A549 (cell line): ENCODE measurements at regions not wholly inside any gene's neighbourhood (a gene's known extent, or its start where the extent isn't known, plus 50 kb on each side); places are given as distances from the start of the nearest gene placed in this dataset.

Source experiments
- ATAC-seq, 2 experiments: fragments of 200-7000 bp in 1 of 2; fragments of >200 bp in 1 of 2; cut with Nextera tagmentation in 1 of 2; cut with Tn5 transposase in 1 of 2; 3 replicates each; pipeline versions ENCODE4 v1.8.0 to v1.9.1; 2018 to 2020; ENCODE audit warnings: mild to moderate bottlenecking in 1 of 2, moderate library complexity in 1 of 2
- CTCF ChIA-PET: fragments of 300-600 bp; sonication (Branson Sonifier 250); formaldehyde crosslinking; extraction: SDS; loops from one replicate; lab custom pipeline; 2021; ENCODE audit warnings: antibody characterized with exemption, inconsistent platforms; lab: Yijun Ruan, JAX
- POLR2A ChIA-PET: fragments of 350-600 bp; formaldehyde crosslinking; extraction: SDS; loops from one replicate; lab custom pipeline; 2021; ENCODE audit warnings: antibody characterized with exemption, inconsistent platforms; lab: Yijun Ruan, JAX
- DNase-seq, 2 experiments: peaks; one replicate each; pipeline versions ENCODE4 v3.0.0 to v3.0.0-alpha.2; 2011 to 2016; ENCODE audit warnings: low read depth in 1 of 2, low spot score in 1 of 2
- FAIRE-seq: peaks from 2 replicates; lab custom pipeline; 2011; peaks lifted over from hg19 to GRCh38; lab: Jason Lieb, UNC
- H3K27ac ChIP-seq, 2 experiments: fragments of >200 bp; sonication (Bioruptor Twin); formaldehyde crosslinking; 3 replicates each; pipeline ENCODE4 v1.5.1; 2016 to 2017
- H3K4me1 ChIP-seq: fragments of >200 bp; sonication (Bioruptor Twin); formaldehyde crosslinking; 3 replicates; pipeline ENCODE4 v1.6.1; 2016
- H3K4me2 ChIP-seq: fragments of >200 bp; sonication (Bioruptor Twin); formaldehyde crosslinking; 3 replicates; pipeline ENCODE4 v1.6.1; 2016
- H3K4me3 ChIP-seq: fragments of >200 bp; sonication (Bioruptor Twin); formaldehyde crosslinking; 3 replicates; pipeline ENCODE4 v1.5.1; 2016
- H3K9me3 ChIP-seq: fragments of >200 bp; sonication (Bioruptor Twin); formaldehyde crosslinking; 3 replicates; pipeline ENCODE4 v1.6.1; 2016
- CEBPB ChIP-seq, 2 experiments: fragments of >200 bp in 1 of 2; sonication (Bioruptor Twin) in 1 of 2; formaldehyde crosslinking in 1 of 2; IDR thresholded peaks; 2 replicates each; pipeline ENCODE4 v1.6.1; 2012 to 2016
- CHD4 ChIP-seq: fragments of 200-600 bp; sonication (generic); IDR thresholded peaks from 2 replicates; pipeline ENCODE4 v1.6.1; 2016; ENCODE audit warnings: antibody characterized with exemption, mild to moderate bottlenecking, borderline replicate concordance
- EP300 ChIP-seq, 2 experiments: fragments of >200 bp; sonication (Bioruptor Twin); formaldehyde crosslinking; IDR thresholded peaks; 2 replicates in 1 of 2; 3 replicates in 1 of 2; pipeline ENCODE4 v1.6.1; 2016 to 2017
- ESRRA ChIP-seq: fragments of 150-350 bp; IDR thresholded peaks from 2 replicates; pipeline ENCODE4 v1.6.1; 2014; ENCODE audit warnings: mild to moderate bottlenecking, low read length, borderline replicate concordance
- FOSB ChIP-seq: fragments of 250-450 bp; sonication (Bioruptor Pico); IDR thresholded peaks from 2 replicates; pipeline ENCODE4 v1.5.0; 2020; ENCODE audit warnings: mild to moderate bottlenecking, moderate library complexity
- HOXB13 ChIP-seq: fragments of 250-450 bp; sonication (Bioruptor Pico); IDR thresholded peaks from 2 replicates; pipeline ENCODE4 v1.5.0; 2020; ENCODE audit warnings: low read depth, mild to moderate bottlenecking, moderate library complexity
- JUN ChIP-seq, 2 experiments: fragments of >200 bp; sonication (Bioruptor Twin); formaldehyde crosslinking; IDR thresholded peaks; 2 replicates in 1 of 2; 3 replicates in 1 of 2; pipeline ENCODE4 v1.6.1; 2016 to 2017
- KDM5A ChIP-seq: fragments of 200-600 bp; sonication (generic); IDR thresholded peaks from 2 replicates; pipeline ENCODE4 v1.6.1; 2016; ENCODE audit warnings: antibody characterized with exemption, mild to moderate bottlenecking
- MYC ChIP-seq: IDR thresholded peaks from 2 replicates; pipeline ENCODE4 v1.6.1; 2012; ENCODE audit warnings: mild to moderate bottlenecking, inconsistent platforms, low read length, improper control_type of control experiment, borderline replicate concordance
- NPAS2 ChIP-seq: fragments of 250-450 bp; sonication (Bioruptor Pico); IDR thresholded peaks from 2 replicates; pipeline ENCODE4 v1.8.0; 2022; ENCODE audit warnings: mild to moderate bottlenecking, moderate library complexity, borderline replicate concordance
- NR3C1 ChIP-seq: fragments of >200 bp; sonication (Bioruptor Twin); formaldehyde crosslinking; IDR thresholded peaks from 3 replicates; pipeline ENCODE4 v1.6.1; 2017
- RAD21 ChIP-seq, 2 experiments: fragments of >200 bp in 1 of 2; sonication (Bioruptor Twin) in 1 of 2; formaldehyde crosslinking in 1 of 2; IDR thresholded peaks in 1 of 2; conservative IDR thresholded peaks in 1 of 2; 2 replicates in 1 of 2; 3 replicates in 1 of 2; pipeline ENCODE4 v1.6.1; 2012 to 2018; ENCODE audit warnings: inconsistent platforms in 1 of 2
- RARB ChIP-seq: fragments of 250-450 bp; sonication (Bioruptor Pico); IDR thresholded peaks from 2 replicates; pipeline ENCODE4 v1.8.0; 2021; ENCODE audit warnings: mild to moderate bottlenecking, moderate library complexity
- RFX5 ChIP-seq: fragments of 450-650 bp; IDR thresholded peaks from 2 replicates; pipeline ENCODE4 v1.7.1; 2014; ENCODE audit warnings: antibody characterized with exemption, mild to moderate bottlenecking, moderate library complexity
- ZNF302 ChIP-seq: fragments of 250-450 bp; sonication (Bioruptor Pico); IDR thresholded peaks from 2 replicates; pipeline ENCODE4 v1.9.0; 2021; ENCODE audit warnings: inconsistent platforms, mild to moderate bottlenecking, moderate library complexity
- ZSCAN20 ChIP-seq: fragments of 250-450 bp; sonication (Bioruptor Pico); IDR thresholded peaks from 2 replicates; pipeline ENCODE4 v1.8.0; 2022; ENCODE audit warnings: mild to moderate bottlenecking, moderate library complexity
- WGBS: methylation state at CpG from one replicate; pipeline ENCODE4 v1.1.6; 2017; ENCODE audit errors: missing lambda C conversion rate; 5-methylcytosine and 5-hydroxymethylcytosine counted together
- TF ChIP-seq, protein P1 (sequence below): fragments of 200-600 bp; sonication (generic); IDR thresholded peaks from 2 replicates; pipeline ENCODE4 v1.6.1; 2016; ENCODE audit warnings: antibody characterized with exemption, mild to moderate bottlenecking, moderate library complexity
- TF ChIP-seq, protein P2 (sequence below): fragments of >200 bp; sonication (Bioruptor Twin); formaldehyde crosslinking; IDR thresholded peaks from 2 replicates; pipeline ENCODE4 v1.6.1; 2016
- TF ChIP-seq, protein P3 (sequence below): fragments of 250-450 bp; sonication (Bioruptor Pico); IDR thresholded peaks from 2 replicates; pipeline ENCODE4 v1.5.0; 2021; ENCODE audit warnings: mild to moderate bottlenecking, moderate library complexity, borderline replicate concordance
- TF ChIP-seq, protein P4 (sequence below): fragments of 250-450 bp; sonication (Bioruptor Pico); IDR thresholded peaks from 2 replicates; pipeline ENCODE4 v1.5.0; 2020; ENCODE audit warnings: low read depth, mild to moderate bottlenecking, moderate library complexity
- TF ChIP-seq, protein P5 (sequence below): fragments of 450-650 bp; IDR thresholded peaks from 2 replicates; pipeline ENCODE4 v1.6.1; 2014; ENCODE audit warnings: antibody characterized with exemption
- TF ChIP-seq, protein P6 (sequence below): IDR thresholded peaks from 2 replicates; pipeline ENCODE4 v1.6.1; 2012

DNA sequence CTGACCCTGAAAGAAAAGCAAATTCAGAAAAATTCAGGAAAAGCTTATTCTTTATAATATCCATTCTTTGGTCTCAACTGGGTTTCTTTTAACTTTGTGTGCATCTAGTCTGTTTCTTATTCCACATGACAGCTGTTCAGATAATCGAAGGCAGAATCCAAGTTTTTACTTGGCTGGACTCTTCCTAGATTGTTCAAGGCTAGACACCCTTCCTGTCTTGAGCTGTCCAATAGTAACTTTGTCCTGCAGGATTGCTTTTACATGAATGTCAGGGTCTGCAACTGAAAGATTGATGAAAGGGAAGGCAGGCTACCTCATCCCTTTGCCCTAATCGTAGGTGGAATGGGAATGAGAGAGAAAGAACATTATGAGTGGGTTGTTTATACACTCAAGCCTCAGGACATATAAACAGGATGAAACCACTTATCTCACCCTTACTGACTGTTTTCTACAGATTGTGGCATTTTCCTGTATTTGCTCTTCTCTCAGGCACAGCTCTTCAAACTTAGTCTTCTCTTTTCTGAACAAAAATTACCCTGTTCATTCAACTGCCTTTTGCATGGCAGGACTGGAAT, 76.9 kb downstream of the LEPR start (continued):
- TF ChIP-seq, protein P1, sequence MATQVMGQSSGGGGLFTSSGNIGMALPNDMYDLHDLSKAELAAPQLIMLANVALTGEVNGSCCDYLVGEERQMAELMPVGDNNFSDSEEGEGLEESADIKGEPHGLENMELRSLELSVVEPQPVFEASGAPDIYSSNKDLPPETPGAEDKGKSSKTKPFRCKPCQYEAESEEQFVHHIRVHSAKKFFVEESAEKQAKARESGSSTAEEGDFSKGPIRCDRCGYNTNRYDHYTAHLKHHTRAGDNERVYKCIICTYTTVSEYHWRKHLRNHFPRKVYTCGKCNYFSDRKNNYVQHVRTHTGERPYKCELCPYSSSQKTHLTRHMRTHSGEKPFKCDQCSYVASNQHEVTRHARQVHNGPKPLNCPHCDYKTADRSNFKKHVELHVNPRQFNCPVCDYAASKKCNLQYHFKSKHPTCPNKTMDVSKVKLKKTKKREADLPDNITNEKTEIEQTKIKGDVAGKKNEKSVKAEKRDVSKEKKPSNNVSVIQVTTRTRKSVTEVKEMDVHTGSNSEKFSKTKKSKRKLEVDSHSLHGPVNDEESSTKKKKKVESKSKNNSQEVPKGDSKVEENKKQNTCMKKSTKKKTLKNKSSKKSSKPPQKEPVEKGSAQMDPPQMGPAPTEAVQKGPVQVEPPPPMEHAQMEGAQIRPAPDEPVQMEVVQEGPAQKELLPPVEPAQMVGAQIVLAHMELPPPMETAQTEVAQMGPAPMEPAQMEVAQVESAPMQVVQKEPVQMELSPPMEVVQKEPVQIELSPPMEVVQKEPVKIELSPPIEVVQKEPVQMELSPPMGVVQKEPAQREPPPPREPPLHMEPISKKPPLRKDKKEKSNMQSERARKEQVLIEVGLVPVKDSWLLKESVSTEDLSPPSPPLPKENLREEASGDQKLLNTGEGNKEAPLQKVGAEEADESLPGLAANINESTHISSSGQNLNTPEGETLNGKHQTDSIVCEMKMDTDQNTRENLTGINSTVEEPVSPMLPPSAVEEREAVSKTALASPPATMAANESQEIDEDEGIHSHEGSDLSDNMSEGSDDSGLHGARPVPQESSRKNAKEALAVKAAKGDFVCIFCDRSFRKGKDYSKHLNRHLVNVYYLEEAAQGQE = no peak
- TF ChIP-seq, all 56 proteins: peak for 0

DNA sequence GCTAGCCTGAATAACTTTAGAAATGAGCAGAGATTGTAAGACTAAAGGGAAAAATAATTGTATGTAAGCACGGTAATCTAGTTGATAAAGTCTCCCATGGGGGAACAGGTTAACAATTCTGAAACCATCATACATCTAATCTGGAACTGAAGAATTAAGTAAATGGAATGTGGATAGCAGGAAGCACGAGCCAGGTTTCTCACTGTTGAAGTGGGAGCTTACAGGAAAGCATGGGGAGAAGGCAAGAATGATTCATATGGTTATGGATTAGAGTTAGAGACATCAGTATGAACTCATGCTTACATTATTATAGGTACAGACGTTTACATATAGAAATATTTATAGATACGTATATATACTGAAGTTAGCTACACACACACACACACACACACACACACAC, 83.0 kb downstream of the LEPR start:
- Histone ChIP-seq H3K4me1 (no peaks in the 10 kb centered on the region), H3K4me3 (no peak overlapping the region), H3K9me3 (no peaks in the 10 kb centered on the region), H3K27ac (no peak overlapping the region), H3K4me2 (no peak overlapping the region)
- ChIA-PET CTCF (no interaction called here), POLR2A (no interaction called here)
- FAIRE-seq (no peak), ATAC-seq (no peak), DNase-seq (no peak)
- TF ChIP-seq HOXB13 (CRISPR knock-in tag) (no peak), NPAS2 (CRISPR knock-in tag) (no peak), KDM5A (no peak), MYC (no peak), EP300 (IDR thresholded peaks at IDR 0.05) (no peak), CEBPB (IDR thresholded peaks at IDR 0.05) (no peak)
- TF ChIP-seq, protein P2, sequence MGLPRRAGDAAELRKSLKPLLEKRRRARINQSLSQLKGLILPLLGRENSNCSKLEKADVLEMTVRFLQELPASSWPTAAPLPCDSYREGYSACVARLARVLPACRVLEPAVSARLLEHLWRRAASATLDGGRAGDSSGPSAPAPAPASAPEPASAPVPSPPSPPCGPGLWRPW = no peak
- TF ChIP-seq, protein P3, sequence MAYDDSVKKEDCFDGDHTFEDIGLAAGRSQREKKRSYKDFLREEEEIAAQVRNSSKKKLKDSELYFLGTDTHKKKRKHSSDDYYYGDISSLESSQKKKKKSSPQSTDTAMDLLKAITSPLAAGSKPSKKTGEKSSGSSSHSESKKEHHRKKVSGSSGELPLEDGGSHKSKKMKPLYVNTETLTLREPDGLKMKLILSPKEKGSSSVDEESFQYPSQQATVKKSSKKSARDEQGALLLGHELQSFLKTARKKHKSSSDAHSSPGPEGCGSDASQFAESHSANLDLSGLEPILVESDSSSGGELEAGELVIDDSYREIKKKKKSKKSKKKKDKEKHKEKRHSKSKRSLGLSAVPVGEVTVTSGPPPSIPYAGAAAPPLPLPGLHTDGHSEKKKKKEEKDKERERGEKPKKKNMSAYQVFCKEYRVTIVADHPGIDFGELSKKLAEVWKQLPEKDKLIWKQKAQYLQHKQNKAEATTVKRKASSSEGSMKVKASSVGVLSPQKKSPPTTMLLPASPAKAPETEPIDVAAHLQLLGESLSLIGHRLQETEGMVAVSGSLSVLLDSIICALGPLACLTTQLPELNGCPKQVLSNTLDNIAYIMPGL = no peak
- WGBS = 47% methylated on average over 4 of the region's 4 CpGs

DNA sequence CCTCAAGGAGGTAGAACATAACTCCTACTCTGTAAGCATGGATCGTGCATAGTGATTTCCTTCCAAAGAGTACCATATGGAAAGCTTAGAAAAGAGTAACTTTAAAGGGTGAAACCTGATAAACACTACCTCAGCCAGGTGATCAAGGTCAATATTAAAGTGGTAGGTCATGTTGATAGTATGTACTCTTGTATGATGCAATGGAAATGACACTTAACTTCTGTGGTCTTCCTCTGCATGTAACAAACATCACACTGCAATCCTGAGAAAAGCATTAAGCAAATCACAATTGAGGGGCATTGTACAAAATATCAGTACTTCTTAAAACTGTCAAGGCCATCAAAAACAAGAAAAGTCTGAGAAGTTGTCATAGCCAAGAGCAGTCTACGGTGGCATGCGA, 83.8 kb downstream of the LEPR start:
- no peaks in the 10 kb centered on the region for H3K9me3 ChIP-seq
- no peak overlapping the region for H3K4me3 ChIP-seq
- no peak overlapping the region for H3K4me2 ChIP-seq
- FAIRE-seq (no peak), DNase-seq (no peak), ATAC-seq (no peak)
- TF ChIP-seq JUN (IDR thresholded peaks at IDR 0.05) (no peak), FOSB (CRISPR knock-in tag) (no peak), MYC (no peak), NR3C1 (no peak), ZNF302 (CRISPR knock-in tag) (no peak), HOXB13 (CRISPR knock-in tag) (no peak), RAD21 (conservative IDR thresholded peaks at IDR 0.05 in 1 of 2, IDR thresholded peaks at IDR 0.05 in 1 of 2) (no peak), CHD4 (no peak), RFX5 (no peak), NPAS2 (CRISPR knock-in tag) (no peak), RARB (CRISPR knock-in tag) (no peak), ESRRA (no peak), ZSCAN20 (CRISPR knock-in tag) (no peak), KDM5A (no peak)
- TF ChIP-seq, protein P4, sequence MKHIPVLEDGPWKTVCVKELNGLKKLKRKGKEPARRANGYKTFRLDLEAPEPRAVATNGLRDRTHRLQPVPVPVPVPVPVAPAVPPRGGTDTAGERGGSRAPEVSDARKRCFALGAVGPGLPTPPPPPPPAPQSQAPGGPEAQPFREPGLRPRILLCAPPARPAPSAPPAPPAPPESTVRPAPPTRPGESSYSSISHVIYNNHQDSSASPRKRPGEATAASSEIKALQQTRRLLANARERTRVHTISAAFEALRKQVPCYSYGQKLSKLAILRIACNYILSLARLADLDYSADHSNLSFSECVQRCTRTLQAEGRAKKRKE (CRISPR knock-in tag) = no peak
- TF ChIP-seq, protein P5, sequence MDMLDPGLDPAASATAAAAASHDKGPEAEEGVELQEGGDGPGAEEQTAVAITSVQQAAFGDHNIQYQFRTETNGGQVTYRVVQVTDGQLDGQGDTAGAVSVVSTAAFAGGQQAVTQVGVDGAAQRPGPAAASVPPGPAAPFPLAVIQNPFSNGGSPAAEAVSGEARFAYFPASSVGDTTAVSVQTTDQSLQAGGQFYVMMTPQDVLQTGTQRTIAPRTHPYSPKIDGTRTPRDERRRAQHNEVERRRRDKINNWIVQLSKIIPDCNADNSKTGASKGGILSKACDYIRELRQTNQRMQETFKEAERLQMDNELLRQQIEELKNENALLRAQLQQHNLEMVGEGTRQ = no peak
- TF ChIP-seq, protein P6, sequence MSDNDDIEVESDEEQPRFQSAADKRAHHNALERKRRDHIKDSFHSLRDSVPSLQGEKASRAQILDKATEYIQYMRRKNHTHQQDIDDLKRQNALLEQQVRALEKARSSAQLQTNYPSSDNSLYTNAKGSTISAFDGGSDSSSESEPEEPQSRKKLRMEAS = no peak
- no peak overlapping the region for H3K27ac ChIP-seq
- 74% methylated on average over 3 of the region's 3 CpGs for WGBS
- CTCF ChIA-PET = no interaction called here
- H3K4me1 ChIP-seq = no peaks in the 10 kb centered on the region
- POLR2A ChIA-PET = no interaction called here
